B cell (primary cell): ENCODE measurements at regions not wholly inside any gene's neighbourhood (a gene's known extent, or its start where the extent isn't known, plus 50 kb on each side); places are given as distances from the start of the nearest gene placed in this dataset.

Experiments
- ATAC-seq: fragments of 200-7000 bp; cut with Tn5 transposase; one replicate; pipeline ENCODE4 v1.10.0; 2021; ENCODE audit warnings: low read depth, mild to moderate bottlenecking, moderate number of reproducible peaks, moderate library complexity
- CTCF ChIA-PET: fragments of 350-600 bp; sonication (Branson Sonifier 250); formaldehyde crosslinking; loops from one replicate; lab custom pipeline; 2021; ENCODE audit warnings: antibody characterized with exemption, inconsistent platforms; lab: Charles Lee
- POLR2A ChIA-PET: fragments of 350-600 bp; sonication (Branson Sonifier 250); formaldehyde crosslinking; loops from one replicate; lab custom pipeline; 2021; ENCODE audit warnings: antibody characterized with exemption; lab: Charles Lee
- DNase-seq: peaks from one replicate; pipeline ENCODE4 v3.0.0; 2013
- H2AFZ ChIP-seq: 2 replicates; pipeline ENCODE4 v1.6.1; 2012; ENCODE audit warnings: mild to moderate bottlenecking, low read depth, low read length; ENCODE audit not compliant: insufficient read depth, poor library complexity, severe bottlenecking
- H3K27ac ChIP-seq, 2 donors: 1 replicate in 1 of 2; 2 replicates in 1 of 2; pipeline ENCODE4 v1.5.1; 2012 to 2013; ENCODE audit warnings: low read length in 2 of 2, mild to moderate bottlenecking in 2 of 2, moderate library complexity in 1 of 2
- H3K27me3 ChIP-seq, 4 experiments: fragments of 200-600 bp in 1 of 4; sonication (generic) in 1 of 4; replicated peaks in 1 of 4; 1 replicate in 2 of 4; 2 replicates in 2 of 4; pipeline versions ENCODE4 v1.6.1 to v1.7.0; 2013 to 2016; ENCODE audit warnings: low read length in 3 of 4, mild to moderate bottlenecking in 2 of 4, mixed read lengths in 1 of 4, moderate library complexity in 1 of 4; ENCODE audit not compliant: insufficient read depth in 4 of 4, control insufficient read depth in 3 of 4; ENCODE audit errors: control extremely low read depth in 1 of 4
- H3K36me3 ChIP-seq, 2 experiments: replicated peaks in 1 of 2; 1 replicate in 1 of 2; 2 replicates in 1 of 2; pipeline versions ENCODE4 v1.6.1 to v1.7.1; 2013; ENCODE audit warnings: low read length in 1 of 2; ENCODE audit not compliant: insufficient read depth in 2 of 2, control insufficient read depth in 1 of 2; ENCODE audit errors: control extremely low read depth in 1 of 2, extremely low read depth in 1 of 2
- H3K4me1 ChIP-seq, 2 donors: fragments of 200-600 bp in 1 of 2; sonication (generic) in 1 of 2; 1 replicate in 1 of 2; 2 replicates in 1 of 2; pipeline versions ENCODE4 v1.5.1 to v1.6.1; 2013 to 2017; ENCODE audit warnings: low read length in 2 of 2; ENCODE audit not compliant: control insufficient read depth in 2 of 2, insufficient read depth in 2 of 2
- H3K4me2 ChIP-seq: replicated peaks from 2 replicates; pipeline ENCODE3; 2012; ENCODE audit warnings: mild to moderate bottlenecking, low read depth, low read length; ENCODE audit not compliant: poor library complexity, severe bottlenecking
- H3K4me3 ChIP-seq, 5 experiments: fragments of 200-600 bp in 1 of 5; sonication (generic) in 1 of 5; 1 replicate in 3 of 5; 2 replicates in 2 of 5; pipeline versions ENCODE4 v1.5.1 to v1.7.0; 2011 to 2016; ENCODE audit warnings: low read length in 4 of 5, mild to moderate bottlenecking in 4 of 5, low read depth in 2 of 5, control low read depth in 1 of 5, moderate library complexity in 1 of 5; ENCODE audit not compliant: insufficient read depth in 1 of 5; ENCODE audit errors: control extremely low read depth in 1 of 5, extremely low read depth in 1 of 5
- H3K79me2 ChIP-seq: fragments of 200-600 bp; sonication (generic); one replicate; pipeline ENCODE4 v1.6.0; 2016; ENCODE audit warnings: low read length; ENCODE audit not compliant: control insufficient read depth, insufficient read depth
- H3K9ac ChIP-seq: fragments of 200-600 bp; sonication (generic); 2 replicates; pipeline ENCODE4 v1.6.1; 2017; ENCODE audit warnings: mild to moderate bottlenecking, low read length, moderate library complexity
- H3K9me3 ChIP-seq, 3 donors: one replicate each; pipeline versions ENCODE4 v1.6.1 to v1.7.1; 2013; ENCODE audit warnings: low read length in 2 of 3; ENCODE audit not compliant: control insufficient read depth in 2 of 3, insufficient read depth in 1 of 3; ENCODE audit errors: control extremely low read depth in 1 of 3
- H4K20me1 ChIP-seq: 2 replicates; pipeline ENCODE4 v1.6.0; 2012; ENCODE audit warnings: mild to moderate bottlenecking, low read length; ENCODE audit not compliant: insufficient read depth, control insufficient read depth, poor library complexity, severe bottlenecking
- H3K27ac Mint-ChIP-seq: one replicate; pipeline ENCODE4 v1.8.0; 2021; ENCODE audit warnings: mixed read lengths
- H3K27me3 Mint-ChIP-seq: one replicate; pipeline ENCODE4 v1.8.0; 2021; ENCODE audit warnings: mixed read lengths
- H3K4me1 Mint-ChIP-seq: one replicate; pipeline ENCODE4 v1.8.0; 2021; ENCODE audit warnings: mixed read lengths
- H3K4me3 Mint-ChIP-seq: one replicate; pipeline ENCODE4 v1.8.0; 2021; ENCODE audit warnings: mixed read lengths
- H3K9me3 Mint-ChIP-seq: one replicate; pipeline ENCODE4 v1.8.0; 2022; ENCODE audit warnings: mixed read lengths; ENCODE audit not compliant: insufficient read depth
- EZH2 ChIP-seq: IDR thresholded peaks from 2 replicates; pipeline ENCODE4 v1.6.1; 2012; ENCODE audit warnings: borderline replicate concordance, low read depth, mild to moderate bottlenecking, moderate library complexity, low read length; ENCODE audit not compliant: insufficient read depth, poor library complexity, severe bottlenecking
- WGBS: methylation state at CpG from one replicate; pipeline ENCODE4 v1.1.5; 2013; ENCODE audit warnings: missing lambda C conversion rate; ENCODE audit not compliant: insufficient coverage; 5-methylcytosine and 5-hydroxymethylcytosine counted together
- intact Hi-C: fragments of 100-400 bp; cut with micrococcal nuclease; formaldehyde crosslinking; loops from one replicate; pipeline ENCODE4 v1.10.0; 2022
- TF ChIP-seq, protein P1 (sequence below): fragments of 200-600 bp; IDR thresholded peaks from one replicate; pipeline ENCODE4 v1.8.0; 2022; ENCODE audit warnings: antibody characterized with exemption, mild to moderate bottlenecking

DNA sequence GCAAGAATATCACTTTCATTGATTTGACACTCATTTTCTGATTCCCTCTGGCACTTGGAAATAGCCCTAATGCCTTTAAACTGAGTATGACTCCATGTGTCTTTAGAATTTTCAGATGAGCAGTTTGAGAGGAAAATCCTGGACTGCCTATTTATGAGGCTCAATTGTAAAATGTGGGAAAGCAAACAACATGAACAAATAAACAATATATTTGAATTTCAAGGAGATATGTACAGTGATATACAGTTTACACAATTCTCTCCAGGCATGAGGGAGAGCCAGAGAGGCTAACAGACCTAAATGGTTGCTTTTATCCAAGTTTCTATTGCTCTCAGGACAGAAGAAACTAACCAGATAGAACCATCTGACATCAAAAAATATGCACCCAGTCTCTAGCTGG, 748.2 kb upstream of the NRSN1 start:
- H3K9ac ChIP-seq = no peak overlapping the region
- ATAC-seq (no peak), DNase-seq (no peak)
- peaks cover 2% of the 10 kb centered on the region for H3K9me3 Mint-ChIP-seq
- H3K4me1 ChIP-seq = no peaks in the 10 kb centered on the region
- no peaks in the 10 kb centered on the region for H3K4me1 Mint-ChIP-seq
- H3K4me2 ChIP-seq = no peak overlapping the region
- H3K36me3 ChIP-seq = no peaks in the 10 kb centered on the region
- H3K9me3 ChIP-seq = peaks cover 0 to 6% (median 0%) of the 10 kb centered on the region in 3 donors
- H3K27me3 ChIP-seq = no peaks in the 10 kb centered on the region
- intact Hi-C loops = no loop called here
- CTCF ChIA-PET = no interaction called here
- no peak overlapping the region for H2AFZ ChIP-seq
- no peak overlapping the region for H3K4me3 Mint-ChIP-seq
- H4K20me1 ChIP-seq = no peaks in the 10 kb centered on the region
- H3K4me3 ChIP-seq = no peak overlapping the region
- H3K27ac ChIP-seq = no peak overlapping the region
- POLR2A ChIA-PET = no interaction called here
- H3K79me2 ChIP-seq = no peaks in the 10 kb centered on the region
- no peak overlapping the region for H3K27ac Mint-ChIP-seq
- no peaks in the 10 kb centered on the region for H3K27me3 Mint-ChIP-seq
- TF ChIP-seq EZH2 = no peak
- TF ChIP-seq, protein P1, sequence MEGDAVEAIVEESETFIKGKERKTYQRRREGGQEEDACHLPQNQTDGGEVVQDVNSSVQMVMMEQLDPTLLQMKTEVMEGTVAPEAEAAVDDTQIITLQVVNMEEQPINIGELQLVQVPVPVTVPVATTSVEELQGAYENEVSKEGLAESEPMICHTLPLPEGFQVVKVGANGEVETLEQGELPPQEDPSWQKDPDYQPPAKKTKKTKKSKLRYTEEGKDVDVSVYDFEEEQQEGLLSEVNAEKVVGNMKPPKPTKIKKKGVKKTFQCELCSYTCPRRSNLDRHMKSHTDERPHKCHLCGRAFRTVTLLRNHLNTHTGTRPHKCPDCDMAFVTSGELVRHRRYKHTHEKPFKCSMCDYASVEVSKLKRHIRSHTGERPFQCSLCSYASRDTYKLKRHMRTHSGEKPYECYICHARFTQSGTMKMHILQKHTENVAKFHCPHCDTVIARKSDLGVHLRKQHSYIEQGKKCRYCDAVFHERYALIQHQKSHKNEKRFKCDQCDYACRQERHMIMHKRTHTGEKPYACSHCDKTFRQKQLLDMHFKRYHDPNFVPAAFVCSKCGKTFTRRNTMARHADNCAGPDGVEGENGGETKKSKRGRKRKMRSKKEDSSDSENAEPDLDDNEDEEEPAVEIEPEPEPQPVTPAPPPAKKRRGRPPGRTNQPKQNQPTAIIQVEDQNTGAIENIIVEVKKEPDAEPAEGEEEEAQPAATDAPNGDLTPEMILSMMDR = no peak

DNA sequence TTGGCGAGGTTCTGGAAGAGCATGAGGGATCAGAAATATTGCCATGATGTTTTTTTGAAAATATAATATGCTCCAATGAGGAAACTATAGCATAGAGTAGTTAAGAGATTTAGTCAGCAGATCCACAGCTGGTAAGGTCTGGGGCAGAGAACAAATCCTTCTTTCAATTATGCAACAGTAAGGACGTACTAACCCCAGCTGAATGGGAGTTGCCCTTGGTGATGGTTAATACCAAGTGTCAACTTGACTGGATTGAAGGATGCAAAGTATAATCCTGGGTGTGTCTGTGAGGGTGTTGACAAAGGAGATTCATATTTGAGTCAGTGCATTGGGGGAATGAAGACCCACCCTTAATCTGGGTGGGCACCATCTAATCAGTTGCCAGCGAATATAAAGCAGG, 745.5 kb upstream of the NRSN1 start:
- ATAC-seq = no peak

More for the DNA sequence above, 745.5 kb upstream of the NRSN1 start:
- Mint-ChIP-seq H3K4me3 (no peak overlapping the region), H3K4me1 (no peaks in the 10 kb centered on the region), H3K27me3 (no peaks in the 10 kb centered on the region), H3K27ac (no peak overlapping the region), H3K9me3 (peaks cover 2% of the 10 kb centered on the region)
- no peak for DNase-seq
- H3K4me3 ChIP-seq = no peak overlapping the region
- no peak overlapping the region for H3K9ac ChIP-seq
- TF ChIP-seq, protein P1 = no peak
- TF ChIP-seq EZH2 = no peak
- H3K9me3 ChIP-seq = peaks cover 0 to 6% (median 0%) of the 10 kb centered on the region in 3 donors
- H3K36me3 ChIP-seq = no peaks in the 10 kb centered on the region
- no peak overlapping the region for H3K4me2 ChIP-seq
- no peaks in the 10 kb centered on the region for H3K79me2 ChIP-seq
- H3K27me3 ChIP-seq = no peaks in the 10 kb centered on the region
- 80% methylated on average over 2 of the region's 3 CpGs for WGBS
- CTCF ChIA-PET = no interaction called here
- H3K4me1 ChIP-seq = no peaks in the 10 kb centered on the region
- H2AFZ ChIP-seq = no peak overlapping the region
- intact Hi-C loops = no loop called here
- no peak overlapping the region for H3K27ac ChIP-seq
- no peaks in the 10 kb centered on the region for H4K20me1 ChIP-seq
- POLR2A ChIA-PET = no interaction called here
